ENCODE measurements at regions not wholly inside any gene's neighbourhood (a gene's known extent, or its start where the extent isn't known, plus 50 kb on each side); places are given as distances from the start of the nearest gene placed in this dataset.

DNA sequence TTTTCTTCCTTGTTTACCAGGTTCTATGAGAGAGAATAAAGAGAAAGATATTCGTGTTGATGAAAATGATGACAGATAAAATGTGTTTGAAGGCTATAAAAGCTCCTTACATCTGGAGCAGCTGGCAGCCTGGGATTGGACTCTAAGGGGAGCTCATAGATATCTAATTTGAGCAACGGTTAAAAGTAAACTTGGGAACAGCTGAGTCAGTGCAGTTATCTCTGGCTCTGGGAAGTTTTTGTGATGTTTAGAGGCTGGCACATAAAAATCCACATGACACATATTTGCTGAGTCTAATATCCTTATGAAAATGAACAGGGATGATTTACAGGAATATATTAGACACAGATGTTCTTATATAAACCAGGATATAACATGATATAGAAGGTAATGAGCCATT, 331.8 kb upstream of the TENM3 start:
- Histone ChIP-seq H3K56ac (ENCODE audit: low read length) (no peak overlapping the region), H3K27ac (ENCODE audit: low read depth, low read length) (no peak overlapping the region), H3K4ac (ENCODE audit: low read depth, low read length) (no peak overlapping the region), H4K8ac (ENCODE audit: low read depth, low read length) (no peak overlapping the region), H3K79me2 (ENCODE audit: control insufficient read depth, insufficient read depth, low read length) (no peaks in the 10 kb centered on the region), H3K79me1 (ENCODE audit: low read length) (no peaks in the 10 kb centered on the region), H3K23ac (ENCODE audit: low read length) (no peak overlapping the region), H2AK5ac (ENCODE audit: low read length) (no peak overlapping the region), H3K18ac (ENCODE audit: low read length) (no peak overlapping the region), H4K5ac (ENCODE audit: low read length) (no peak overlapping the region), H3K4me3 (ENCODE audit: low read length) (no peak overlapping the region), H2BK120ac (ENCODE audit: low read depth, low read length) (no peak overlapping the region), H2BK15ac (replicated peaks; ENCODE audit: low read depth) (no peak overlapping the region), H3K36me3 (ENCODE audit: control insufficient read depth, insufficient read depth, low read length) (no peaks in the 10 kb centered on the region), H3K27me3 (ENCODE audit: insufficient read depth, low read length, poor library complexity) (no peaks in the 10 kb centered on the region), H2BK5ac (ENCODE audit: low read length) (no peak overlapping the region), H3K4me2 (ENCODE audit: low read length) (no peak overlapping the region), H3K9ac (ENCODE audit: low read length) (no peak overlapping the region), H3K4me1 (ENCODE audit: control insufficient read depth, low read depth, low read length) (no peaks in the 10 kb centered on the region)
- no peak for DNase-seq
- no CpG with 5 or more reads among the region's 2 CpGs for WGBS (ENCODE audit: extremely low coverage, insufficient coverage, low lambda C conversion rate)

DNA sequence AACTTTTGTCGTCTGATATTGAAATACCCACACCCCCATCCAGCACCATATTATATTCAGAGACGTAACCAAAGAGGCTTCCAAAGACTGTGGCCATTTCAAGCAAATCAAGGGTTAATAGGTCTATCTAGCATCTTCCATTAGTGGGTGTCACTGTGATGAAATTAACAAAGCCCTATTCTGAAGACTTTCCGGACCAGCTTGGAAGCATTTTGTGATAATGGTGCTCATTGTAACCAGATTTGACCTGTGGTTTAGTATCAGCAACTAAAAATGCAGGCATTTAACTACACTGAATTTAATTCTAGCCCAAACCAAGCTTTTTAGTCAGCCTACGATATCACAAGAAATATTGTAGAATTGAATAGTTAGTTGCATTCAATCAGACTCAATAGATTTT, 309.7 kb upstream of the TENM3 start:
- Histone ChIP-seq H3K4ac (ENCODE audit: low read depth, low read length) (no peak overlapping the region), H3K36me3 (ENCODE audit: control insufficient read depth, insufficient read depth, low read length) (no peaks in the 10 kb centered on the region), H3K56ac (ENCODE audit: low read length) (no peak overlapping the region), H3K9ac (ENCODE audit: low read length) (no peak overlapping the region), H2BK120ac (ENCODE audit: low read depth, low read length) (no peak overlapping the region), H3K4me1 (ENCODE audit: control insufficient read depth, low read depth, low read length) (no peaks in the 10 kb centered on the region), H4K5ac (ENCODE audit: low read length) (no peak overlapping the region), H2BK15ac (replicated peaks; ENCODE audit: low read depth) (no peak overlapping the region), H4K8ac (ENCODE audit: low read depth, low read length) (no peak overlapping the region), H3K18ac (ENCODE audit: low read length) (no peak overlapping the region), H3K23ac (ENCODE audit: low read length) (no peak overlapping the region), H3K4me3 (ENCODE audit: low read length) (no peak overlapping the region), H3K27me3 (ENCODE audit: insufficient read depth, low read length, poor library complexity) (no peaks in the 10 kb centered on the region), H3K79me1 (ENCODE audit: low read length) (no peaks in the 10 kb centered on the region), H3K27ac (ENCODE audit: low read depth, low read length) (no peak overlapping the region), H3K79me2 (ENCODE audit: control insufficient read depth, insufficient read depth, low read length) (no peaks in the 10 kb centered on the region), H2AK5ac (ENCODE audit: low read length) (no peak overlapping the region), H3K4me2 (ENCODE audit: low read length) (no peak overlapping the region), H2BK5ac (ENCODE audit: low read length) (no peak overlapping the region)
- DNase-seq: peak; percentile 59
- WGBS (ENCODE audit: extremely low coverage, insufficient coverage, low lambda C conversion rate): no CpG with 5 or more reads among the region's 4 CpGs

DNA sequence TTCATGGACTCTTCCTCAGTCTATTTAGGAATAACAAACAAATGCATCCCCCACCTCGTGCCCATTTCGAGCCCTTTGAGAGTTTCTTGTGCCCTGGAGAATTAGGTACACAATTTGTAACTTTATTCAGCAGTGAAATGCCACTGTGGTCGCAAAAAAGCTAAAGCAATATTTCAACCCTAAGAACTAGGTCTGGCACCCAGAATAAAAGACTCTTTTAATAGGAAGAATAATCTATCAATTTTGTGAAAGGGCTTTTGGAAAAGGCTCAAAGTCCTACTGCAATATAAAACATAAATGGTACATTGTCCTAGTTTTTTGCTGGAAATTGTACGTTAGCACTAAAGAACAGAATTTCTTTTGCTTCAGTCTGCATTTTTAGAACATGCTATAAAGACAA, 304.6 kb upstream of the TENM3 start:
- no CpG with 5 or more reads among the region's 4 CpGs for WGBS (ENCODE audit: extremely low coverage, insufficient coverage, low lambda C conversion rate)
- H3K18ac ChIP-seq (ENCODE audit: low read length): no peak overlapping the region
- no peak overlapping the region for H3K23ac ChIP-seq (ENCODE audit: low read length)
- no peak overlapping the region for H3K4ac ChIP-seq (ENCODE audit: low read depth, low read length)
- no peaks in the 10 kb centered on the region for H3K27me3 ChIP-seq (ENCODE audit: insufficient read depth, low read length, poor library complexity)
- no peak for DNase-seq
- no peak overlapping the region for H3K56ac ChIP-seq (ENCODE audit: low read length)
- H3K36me3 ChIP-seq (ENCODE audit: control insufficient read depth, insufficient read depth, low read length): no peaks in the 10 kb centered on the region
- H2BK120ac ChIP-seq (ENCODE audit: low read depth, low read length): no peak overlapping the region
- H4K5ac ChIP-seq (ENCODE audit: low read length): no peak overlapping the region
- H2BK15ac ChIP-seq (replicated peaks; ENCODE audit: low read depth): no peak overlapping the region
- no peak overlapping the region for H2AK5ac ChIP-seq (ENCODE audit: low read length)
- H3K79me2 ChIP-seq (ENCODE audit: control insufficient read depth, insufficient read depth, low read length): no peaks in the 10 kb centered on the region
- no peaks in the 10 kb centered on the region for H3K4me1 ChIP-seq (ENCODE audit: control insufficient read depth, low read depth, low read length)
- no peak overlapping the region for H3K9ac ChIP-seq (ENCODE audit: low read length)
- H3K79me1 ChIP-seq (ENCODE audit: low read length): no peaks in the 10 kb centered on the region
- no peak overlapping the region for H2BK5ac ChIP-seq (ENCODE audit: low read length)
- H4K8ac ChIP-seq (ENCODE audit: low read depth, low read length): no peak overlapping the region
- no peak overlapping the region for H3K4me3 ChIP-seq (ENCODE audit: low read length)
- H3K27ac ChIP-seq (ENCODE audit: low read depth, low read length): no peak overlapping the region
- H3K4me2 ChIP-seq (ENCODE audit: low read length): no peak overlapping the region

DNA sequence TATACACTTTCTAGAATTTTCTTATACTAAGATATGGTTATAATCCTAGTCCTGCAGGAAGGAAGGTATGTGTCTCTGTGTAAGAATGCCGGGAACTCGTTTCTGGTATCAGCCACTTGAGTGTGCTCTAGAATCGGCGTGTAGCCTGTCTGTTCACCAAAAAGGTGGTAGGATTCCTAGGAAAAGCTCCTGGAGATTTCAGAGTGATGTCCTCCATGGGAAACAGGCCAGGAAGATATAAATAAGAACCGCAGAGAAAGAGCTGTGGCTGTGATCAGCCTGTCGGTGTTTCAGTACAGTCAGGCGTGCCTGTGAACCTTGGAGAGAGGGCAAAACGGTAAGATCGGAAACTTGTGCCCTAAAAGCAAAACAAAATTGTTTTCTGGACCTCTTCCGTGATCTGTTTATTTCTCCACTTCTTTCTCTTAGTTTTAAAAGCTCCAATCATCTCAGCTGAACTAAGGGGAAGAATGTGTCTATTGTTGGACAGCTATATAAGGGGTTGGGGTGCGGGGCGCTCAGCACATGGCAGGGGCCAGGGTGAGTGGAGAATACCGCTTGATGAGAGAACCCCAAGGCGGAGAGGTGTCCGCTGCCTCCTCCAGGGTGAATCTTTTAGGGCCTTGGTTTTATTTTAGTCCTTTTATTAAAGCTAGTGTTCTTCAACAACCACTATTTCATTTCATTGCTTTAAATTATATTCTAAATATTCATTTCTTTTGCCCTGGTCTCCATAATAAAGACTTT, 303.8 kb upstream of the TENM3 start:
- Histone ChIP-seq H3K79me1 (ENCODE audit: low read length) (no peaks in the 10 kb centered on the region), H3K23ac (ENCODE audit: low read length) (no peak overlapping the region), H3K9ac (ENCODE audit: low read length) (no peak overlapping the region), H3K56ac (ENCODE audit: low read length) (no peak overlapping the region), H3K18ac (ENCODE audit: low read length) (peak overlapping the region; percentile 3), H3K79me2 (ENCODE audit: control insufficient read depth, insufficient read depth, low read length) (no peaks in the 10 kb centered on the region), H2BK5ac (ENCODE audit: low read length) (no peak overlapping the region), H2AK5ac (ENCODE audit: low read length) (no peak overlapping the region), H4K8ac (ENCODE audit: low read depth, low read length) (no peak overlapping the region), H3K27ac (ENCODE audit: low read depth, low read length) (no peak overlapping the region), H3K36me3 (ENCODE audit: control insufficient read depth, insufficient read depth, low read length) (no peaks in the 10 kb centered on the region), H2BK15ac (replicated peaks; ENCODE audit: low read depth) (peak overlapping the region; percentile 14), H4K5ac (ENCODE audit: low read length) (no peak overlapping the region), H3K4ac (ENCODE audit: low read depth, low read length) (no peak overlapping the region), H3K27me3 (ENCODE audit: insufficient read depth, low read length, poor library complexity) (no peaks in the 10 kb centered on the region), H2BK120ac (ENCODE audit: low read depth, low read length) (no peak overlapping the region), H3K4me3 (ENCODE audit: low read length) (no peak overlapping the region), H3K4me1 (ENCODE audit: control insufficient read depth, low read depth, low read length) (no peaks in the 10 kb centered on the region), H3K4me2 (ENCODE audit: low read length) (no peak overlapping the region)
- DNase-seq: peak; percentile 65
- WGBS (ENCODE audit: extremely low coverage, insufficient coverage, low lambda C conversion rate): no CpG with 5 or more reads among the region's 15 CpGs

DNA sequence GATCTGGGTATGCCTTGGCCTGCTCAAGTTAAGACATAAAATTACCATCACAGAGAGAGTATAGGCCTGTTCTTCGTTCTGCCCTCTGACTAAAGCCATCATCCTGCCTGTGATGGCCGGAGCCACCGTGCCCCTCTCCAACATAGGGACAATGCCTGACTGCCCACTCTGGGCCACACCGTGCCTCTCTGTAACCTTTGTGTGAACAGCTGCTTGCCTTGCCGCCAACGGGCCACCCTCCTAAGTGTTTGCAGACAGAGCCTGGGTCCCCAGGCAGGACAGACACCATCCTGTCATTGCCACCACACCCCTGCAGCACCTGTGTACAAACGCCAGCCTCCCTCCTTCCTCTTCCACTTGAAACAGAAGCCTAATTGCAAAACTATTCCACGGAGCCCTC, 298.7 kb upstream of the TENM3 start:
- Histone ChIP-seq H3K4me2 (ENCODE audit: low read length) (no peak overlapping the region), H3K23ac (ENCODE audit: low read length) (no peak overlapping the region), H3K36me3 (ENCODE audit: control insufficient read depth, insufficient read depth, low read length) (no peaks in the 10 kb centered on the region), H3K4ac (ENCODE audit: low read depth, low read length) (no peak overlapping the region), H3K27me3 (ENCODE audit: insufficient read depth, low read length, poor library complexity) (no peaks in the 10 kb centered on the region), H3K27ac (ENCODE audit: low read depth, low read length) (no peak overlapping the region), H4K8ac (ENCODE audit: low read depth, low read length) (no peak overlapping the region), H2AK5ac (ENCODE audit: low read length) (no peak overlapping the region), H3K79me2 (ENCODE audit: control insufficient read depth, insufficient read depth, low read length) (no peaks in the 10 kb centered on the region), H3K18ac (ENCODE audit: low read length) (no peak overlapping the region), H2BK5ac (ENCODE audit: low read length) (no peak overlapping the region), H3K9ac (ENCODE audit: low read length) (no peak overlapping the region), H3K4me1 (ENCODE audit: control insufficient read depth, low read depth, low read length) (peaks cover 3% of the 10 kb centered on the region), H3K56ac (ENCODE audit: low read length) (no peak overlapping the region), H2BK15ac (replicated peaks; ENCODE audit: low read depth) (no peak overlapping the region), H3K4me3 (ENCODE audit: low read length) (no peak overlapping the region), H2BK120ac (ENCODE audit: low read depth, low read length) (no peak overlapping the region), H4K5ac (ENCODE audit: low read length) (no peak overlapping the region), H3K79me1 (ENCODE audit: low read length) (no peaks in the 10 kb centered on the region)
- no CpG with 5 or more reads among the region's 8 CpGs for WGBS (ENCODE audit: extremely low coverage, insufficient coverage, low lambda C conversion rate)
- DNase-seq: no peak

DNA sequence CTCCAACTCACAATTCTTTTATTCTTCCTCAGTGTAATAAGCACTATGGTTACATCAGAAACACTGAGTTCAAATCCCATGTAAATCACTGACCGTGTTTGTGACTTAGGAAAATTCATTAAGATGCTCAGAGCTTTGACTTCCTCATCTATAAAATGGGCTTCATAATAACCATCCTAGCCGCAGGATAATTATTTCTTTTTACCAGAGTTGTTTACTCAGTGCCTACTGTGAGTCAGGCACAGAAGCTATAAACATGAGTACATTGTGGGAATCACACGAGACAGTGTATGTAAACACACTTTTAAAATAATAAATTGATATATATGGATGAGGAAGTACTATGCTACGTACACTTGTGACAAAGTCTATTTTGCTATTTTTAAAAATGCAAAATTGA, 296.3 kb upstream of the TENM3 start:
- H4K5ac ChIP-seq (ENCODE audit: low read length): no peak overlapping the region
- no peak overlapping the region for H3K9ac ChIP-seq (ENCODE audit: low read length)
- no CpG with 5 or more reads among the region's 4 CpGs for WGBS (ENCODE audit: extremely low coverage, insufficient coverage, low lambda C conversion rate)

More for the DNA sequence above, 296.3 kb upstream of the TENM3 start:
- Histone ChIP-seq H3K36me3 (ENCODE audit: control insufficient read depth, insufficient read depth, low read length) (no peaks in the 10 kb centered on the region), H3K18ac (ENCODE audit: low read length) (no peak overlapping the region), H3K4me1 (ENCODE audit: control insufficient read depth, low read depth, low read length) (peaks cover 5% of the 10 kb centered on the region), H3K23ac (ENCODE audit: low read length) (no peak overlapping the region), H3K27ac (ENCODE audit: low read depth, low read length) (no peak overlapping the region), H3K4me3 (ENCODE audit: low read length) (no peak overlapping the region), H2BK120ac (ENCODE audit: low read depth, low read length) (no peak overlapping the region), H3K79me1 (ENCODE audit: low read length) (no peaks in the 10 kb centered on the region), H3K4me2 (ENCODE audit: low read length) (no peak overlapping the region), H3K56ac (ENCODE audit: low read length) (no peak overlapping the region), H2AK5ac (ENCODE audit: low read length) (no peak overlapping the region), H3K4ac (ENCODE audit: low read depth, low read length) (no peak overlapping the region), H2BK5ac (ENCODE audit: low read length) (no peak overlapping the region), H2BK15ac (replicated peaks; ENCODE audit: low read depth) (no peak overlapping the region), H3K27me3 (ENCODE audit: insufficient read depth, low read length, poor library complexity) (no peaks in the 10 kb centered on the region), H3K79me2 (ENCODE audit: control insufficient read depth, insufficient read depth, low read length) (no peaks in the 10 kb centered on the region), H4K8ac (ENCODE audit: low read depth, low read length) (no peak overlapping the region)
- DNase-seq: no peak

Data from mesendoderm (in vitro differentiated cells).